ENCODE measurements at regions not wholly inside any gene's neighbourhood (a gene's known extent, or its start where the extent isn't known, plus 50 kb on each side); places are given as distances from the start of the nearest gene placed in this dataset.
"Not testable (repeated sequence)": the region's sequence is repeated elsewhere in the genome, so short reads cannot be mapped to it uniquely, and the experiment has no call there.

DNA sequence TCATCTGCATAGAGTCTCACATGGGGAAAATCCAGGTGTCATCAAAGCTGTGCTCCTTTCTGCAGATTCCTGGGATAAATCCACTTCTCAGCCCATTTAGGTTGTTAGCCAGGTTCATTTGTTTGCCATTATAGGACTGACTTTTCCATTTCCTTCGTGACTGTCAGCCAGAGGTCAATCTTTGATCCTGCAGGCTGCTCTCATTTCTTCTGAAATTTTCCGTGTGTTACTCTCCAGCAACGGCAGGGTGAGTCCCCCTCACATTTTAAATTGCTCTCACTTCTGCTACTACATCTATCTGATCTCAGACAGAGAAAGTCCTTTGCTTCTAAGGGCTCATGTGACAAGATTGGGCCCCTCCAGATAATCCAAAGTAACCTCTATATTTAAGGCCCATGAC is 150.7 kb upstream of the BET1 start:
- Histone ChIP-seq H3K27ac (no peak overlapping the region), H3K27me3 (no peaks in the 10 kb centered on the region), H3K4me1 (no peaks in the 10 kb centered on the region), H3K36me3 (ENCODE audit: low read depth, missing control alignments) (no peaks in the 10 kb centered on the region), H3K9me3 (no peaks in the 10 kb centered on the region), H3K4me3 (no peak overlapping the region)
- no peak for DNase-seq
- intact Hi-C loops (cut with DNase I; ENCODE audit: low total_unique reads): no loop called here
- TF ChIP-seq POLR2A (IDR thresholded peaks at IDR 0.05): no peak
- TF ChIP-seq CTCF (IDR thresholded peaks at IDR 0.05): no peak
- 45 to 58% methylated on average over 3 of the region's 3 CpGs for WGBS, 2 donors

DNA sequence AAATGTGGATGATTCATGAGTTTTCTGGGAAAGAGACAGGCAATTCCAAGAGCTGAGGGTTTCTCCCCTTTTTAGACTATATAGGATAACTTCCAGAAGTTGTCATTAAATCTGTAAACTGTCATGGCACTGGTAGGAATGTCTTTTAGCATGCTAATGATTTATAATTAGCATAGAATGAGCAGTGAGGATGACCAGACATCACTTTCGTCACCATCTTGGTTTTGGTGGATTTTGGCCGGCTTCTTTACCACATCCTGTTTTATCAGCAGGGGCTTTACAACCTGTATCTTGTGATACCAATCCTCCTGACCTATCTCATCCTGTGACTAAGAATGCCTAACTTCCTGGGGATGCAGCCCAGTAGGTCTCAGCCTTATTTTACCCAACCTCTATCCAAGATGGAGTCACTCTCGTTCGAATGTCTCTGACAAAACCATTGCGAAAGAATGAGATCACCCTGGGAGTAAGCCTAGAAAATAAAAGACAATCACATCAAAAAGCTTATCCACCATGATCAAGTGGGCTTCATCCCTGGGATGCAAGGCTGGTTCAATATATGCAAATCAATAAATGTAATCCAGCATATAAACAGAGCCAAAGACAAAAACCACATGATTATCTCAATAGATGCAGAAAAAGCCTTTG is 153.6 kb upstream of the BET1 start:
- H3K27ac ChIP-seq; intact Hi-C loops (cut with DNase I; ENCODE audit: low total_unique reads); H3K4me3 ChIP-seq; DNase-seq; H3K9me3 ChIP-seq; H3K36me3 ChIP-seq (ENCODE audit: low read depth, missing control alignments); H3K4me1 ChIP-seq; H3K27me3 ChIP-seq: not testable (repeated sequence)
- 80 to 90% methylated on average over 5 of the region's 5 CpGs for WGBS, 2 donors

GRCh38 chr7:94160719-94161435 is 156.7 kb upstream of the BET1 start:
- TF ChIP-seq POLR2A (IDR thresholded peaks at IDR 0.05) (no peak), CTCF (IDR thresholded peaks at IDR 0.05) (no peak)
- H3K4me3 ChIP-seq: no peak overlapping the region

GRCh38 chr7:94161476-94161875 is 157.3 kb upstream of the BET1 start:
- no peaks in the 10 kb centered on the region for H3K4me1 ChIP-seq
- H3K9me3 ChIP-seq: no peaks in the 10 kb centered on the region
- no peaks in the 10 kb centered on the region for H3K27me3 ChIP-seq
- H3K4me3 ChIP-seq: no peak overlapping the region
- DNase-seq: no peak
- no peaks in the 10 kb centered on the region for H3K36me3 ChIP-seq (ENCODE audit: low read depth, missing control alignments)
- H3K27ac ChIP-seq: no peak overlapping the region
- no peak for TF ChIP-seq CTCF (IDR thresholded peaks at IDR 0.05)
- no peak for TF ChIP-seq POLR2A (IDR thresholded peaks at IDR 0.05)
- intact Hi-C loops (cut with DNase I; ENCODE audit: low total_unique reads): no loop called here
- 91 to 92% methylated on average over 6 of the region's 6 CpGs for WGBS, 2 donors

More at GRCh38 chr7:94160719-94161435, 156.7 kb upstream of the BET1 start:
- DNase-seq: no peak
- intact Hi-C loops (cut with DNase I; ENCODE audit: low total_unique reads): no loop called here
- Histone ChIP-seq H3K9me3 (no peaks in the 10 kb centered on the region), H3K27ac (no peak overlapping the region), H3K4me1 (no peaks in the 10 kb centered on the region), H3K27me3 (no peaks in the 10 kb centered on the region), H3K36me3 (ENCODE audit: low read depth, missing control alignments) (no peaks in the 10 kb centered on the region)
- 73 to 76% methylated on average over 3 of the region's 3 CpGs for WGBS, 2 donors

DNA sequence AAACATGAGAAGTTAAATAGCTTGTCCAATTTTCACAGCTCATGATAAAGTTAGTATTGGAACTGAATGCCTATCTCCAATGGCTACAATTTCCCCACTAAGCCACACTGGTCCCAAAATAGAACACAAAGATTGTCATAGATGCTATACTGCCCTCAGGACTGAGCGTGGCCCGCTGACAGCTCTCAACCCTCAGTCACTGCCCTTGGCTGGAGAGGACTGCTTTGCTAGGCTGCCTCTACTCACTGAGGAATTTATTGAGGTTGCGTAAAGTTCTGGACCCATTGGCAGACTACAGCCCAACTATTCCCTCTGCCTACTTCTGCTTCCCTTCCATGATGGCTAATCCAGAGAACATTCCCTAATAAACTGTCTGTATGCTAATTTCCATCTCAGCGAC is 165.5 kb upstream of the BET1 start:
- no peaks in the 10 kb centered on the region for H3K9me3 ChIP-seq
- no peak overlapping the region for H3K4me3 ChIP-seq
- no peaks in the 10 kb centered on the region for H3K4me1 ChIP-seq
- no peak overlapping the region for H3K27ac ChIP-seq
- no peak for TF ChIP-seq POLR2A (IDR thresholded peaks at IDR 0.05)
- H3K27me3 ChIP-seq: no peaks in the 10 kb centered on the region
- intact Hi-C loops (cut with DNase I; ENCODE audit: low total_unique reads): no loop called here
- WGBS, 2 donors: 92 to 94% methylated on average over 4 of the region's 4 CpGs
- no peak for DNase-seq
- no peaks in the 10 kb centered on the region for H3K36me3 ChIP-seq (ENCODE audit: low read depth, missing control alignments)

DNA sequence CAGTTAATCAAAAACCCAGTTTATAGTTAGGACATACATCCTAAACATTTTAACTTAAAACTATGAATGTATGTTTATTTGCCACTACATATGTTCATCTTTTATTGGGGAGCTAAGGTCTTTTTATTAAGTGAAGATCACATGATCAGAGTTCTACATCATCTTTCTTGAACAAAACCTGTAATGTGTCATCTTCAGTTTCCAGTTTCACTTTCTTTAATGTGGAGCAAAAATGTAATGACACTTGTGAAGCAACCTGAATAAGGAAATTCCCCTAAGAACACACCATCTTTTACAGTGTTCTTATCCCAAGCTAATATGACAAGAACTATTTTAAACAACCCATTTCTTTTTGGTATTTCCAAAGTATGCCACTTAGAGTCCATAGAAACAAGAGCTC is 166.7 kb upstream of the BET1 start:
- Histone ChIP-seq H3K36me3 (ENCODE audit: low read depth, missing control alignments) (no peaks in the 10 kb centered on the region), H3K9me3 (no peaks in the 10 kb centered on the region), H3K4me3 (no peak overlapping the region), H3K27me3 (no peaks in the 10 kb centered on the region), H3K27ac (no peak overlapping the region), H3K4me1 (no peaks in the 10 kb centered on the region)
- DNase-seq: no peak
- TF ChIP-seq CTCF (IDR thresholded peaks at IDR 0.05) (no peak), POLR2A (IDR thresholded peaks at IDR 0.05) (no peak)
- intact Hi-C loops (cut with DNase I; ENCODE audit: low total_unique reads): no loop called here

All from testis (tissue), 2 donors.